ENCODE measurements at regions not wholly inside any gene's neighbourhood (a gene's known extent, or its start where the extent isn't known, plus 50 kb on each side); places are given as distances from the start of the nearest gene placed in this dataset.
A peak's percentile ranks its signal among the peaks of the same experiment; 100 is the strongest.

DNA sequence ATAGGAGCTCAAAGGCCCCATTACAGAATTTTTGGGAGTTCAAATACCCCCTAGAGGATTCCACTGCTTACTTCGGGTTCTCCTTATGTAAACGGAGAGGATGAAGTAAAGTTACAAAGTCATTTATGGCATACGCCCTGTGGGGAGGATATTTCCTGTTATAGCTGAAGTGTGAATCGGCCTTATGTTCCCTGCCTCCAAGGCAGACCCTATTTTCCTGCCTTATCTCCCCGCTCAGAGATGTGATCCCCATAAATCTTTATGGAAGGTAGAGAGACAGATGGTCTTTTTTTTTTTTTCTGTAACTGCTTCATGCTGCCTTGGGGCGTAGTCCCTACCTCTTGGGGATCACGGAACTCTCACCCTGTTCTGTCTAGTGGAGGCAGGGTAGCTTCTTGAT, 56.0 kb upstream of the DHX15 start:
- Histone ChIP-seq H3F3A (ENCODE audit: insufficient read depth, low read depth) (peaks cover 26% of the 10 kb centered on the region), H2AFZ (no peak overlapping the region), H3K4me1 (replicated peaks; ENCODE audit: insufficient read depth) (peaks cover 32% of the 10 kb centered on the region), H3K27ac (no peak overlapping the region), H3K4me2 (no peak overlapping the region), H3K79me2 (ENCODE audit: low read depth) (no peaks in the 10 kb centered on the region), H3K27me3 (ENCODE audit: insufficient read depth, low read depth) (no peaks in the 10 kb centered on the region), H3K9me2 (ENCODE audit: insufficient read depth) (no peaks in the 10 kb centered on the region), H3K9me3 (ENCODE audit: insufficient read depth, low read depth) (no peaks in the 10 kb centered on the region), H3K36me3 (ENCODE audit: low read depth) (no peaks in the 10 kb centered on the region), H4K20me1 (ENCODE audit: insufficient read depth) (no peaks in the 10 kb centered on the region), H3K4me3 (no peak overlapping the region)
- DNase-seq = no peak
- no TSS peak for BruUV-seq (replicated peaks)
- ChIA-PET CTCF (no interaction called here), POLR2A (ENCODE audit: unreplicated experiment) (no interaction called here)
- TF ChIP-seq, protein P1, sequence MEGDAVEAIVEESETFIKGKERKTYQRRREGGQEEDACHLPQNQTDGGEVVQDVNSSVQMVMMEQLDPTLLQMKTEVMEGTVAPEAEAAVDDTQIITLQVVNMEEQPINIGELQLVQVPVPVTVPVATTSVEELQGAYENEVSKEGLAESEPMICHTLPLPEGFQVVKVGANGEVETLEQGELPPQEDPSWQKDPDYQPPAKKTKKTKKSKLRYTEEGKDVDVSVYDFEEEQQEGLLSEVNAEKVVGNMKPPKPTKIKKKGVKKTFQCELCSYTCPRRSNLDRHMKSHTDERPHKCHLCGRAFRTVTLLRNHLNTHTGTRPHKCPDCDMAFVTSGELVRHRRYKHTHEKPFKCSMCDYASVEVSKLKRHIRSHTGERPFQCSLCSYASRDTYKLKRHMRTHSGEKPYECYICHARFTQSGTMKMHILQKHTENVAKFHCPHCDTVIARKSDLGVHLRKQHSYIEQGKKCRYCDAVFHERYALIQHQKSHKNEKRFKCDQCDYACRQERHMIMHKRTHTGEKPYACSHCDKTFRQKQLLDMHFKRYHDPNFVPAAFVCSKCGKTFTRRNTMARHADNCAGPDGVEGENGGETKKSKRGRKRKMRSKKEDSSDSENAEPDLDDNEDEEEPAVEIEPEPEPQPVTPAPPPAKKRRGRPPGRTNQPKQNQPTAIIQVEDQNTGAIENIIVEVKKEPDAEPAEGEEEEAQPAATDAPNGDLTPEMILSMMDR (conservative IDR thresholded peaks at IDR 0.05) = no peak
- TF ChIP-seq EZH2 (IDR thresholded peaks at IDR 0.05; ENCODE audit: low read depth) = no peak
- intact Hi-C loops (cut with micrococcal nuclease; ENCODE audit: unreplicated experiment) = loop anchor here (5.0 kb wide), 1 partner anchor 58 kb away; the partner anchor contains the start of gene DHX15

DNA sequence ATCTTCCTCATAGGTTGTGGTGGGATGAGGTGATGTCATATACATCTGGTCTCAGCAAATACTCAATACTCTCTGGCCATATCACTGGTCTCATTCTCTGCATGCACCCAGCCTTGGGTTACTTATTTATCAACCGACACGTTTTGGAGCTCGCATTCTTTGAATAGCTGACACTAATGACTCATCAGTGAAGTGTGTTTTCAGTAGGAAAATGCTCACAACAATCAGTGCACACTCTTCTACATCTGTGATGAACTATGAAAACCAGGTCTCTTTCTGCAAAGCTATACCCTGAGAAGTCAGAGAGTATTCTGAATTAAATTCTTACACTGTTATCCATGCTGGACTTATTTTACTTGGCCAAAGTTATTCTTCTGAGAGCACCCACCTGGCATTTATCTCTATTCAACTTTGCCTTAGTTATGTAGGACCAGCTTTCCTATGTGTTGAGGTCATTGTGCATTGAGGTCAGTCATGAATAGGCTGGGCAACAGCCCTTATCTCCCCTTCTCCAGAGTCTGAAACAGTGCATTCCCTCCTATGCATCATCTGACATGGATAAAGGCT, 58.7 kb upstream of the DHX15 start:
- H3K4me1 ChIP-seq (replicated peaks; ENCODE audit: insufficient read depth) = peaks cover 38% of the 10 kb centered on the region
- H3K9me2 ChIP-seq (ENCODE audit: insufficient read depth) = no peaks in the 10 kb centered on the region
- POLR2A ChIA-PET (ENCODE audit: unreplicated experiment) = interaction anchor here (1.0 kb wide), 1 partner anchor 45 kb away, joined by 11 read pairs; no protein-coding TSS in a partner anchor
- no peaks in the 10 kb centered on the region for H4K20me1 ChIP-seq (ENCODE audit: insufficient read depth)
- H3F3A ChIP-seq (ENCODE audit: insufficient read depth, low read depth) = peaks cover 26% of the 10 kb centered on the region
- BruUV-seq (replicated peaks) = no TSS peak
- H3K4me3 ChIP-seq = no peak overlapping the region; the same call in 1 of the 2 replicates
- peak; percentile 53 to 89 for DNase-seq
- intact Hi-C loops (cut with micrococcal nuclease; ENCODE audit: unreplicated experiment) = loop anchor here (1.0 to 5.0 kb wide), 2 partner anchors 45 to 61 kb away; partner anchors contain the start of gene DHX15
- TF ChIP-seq EZH2 (IDR thresholded peaks at IDR 0.05; ENCODE audit: low read depth) = no peak
- CTCF ChIA-PET = no interaction called here
- H3K27ac ChIP-seq = peak overlapping the region; percentile 65
- no peak overlapping the region for H2AFZ ChIP-seq
- no peaks in the 10 kb centered on the region for H3K79me2 ChIP-seq (ENCODE audit: low read depth)
- H3K4me2 ChIP-seq = peak overlapping the region; percentile 60
- no peaks in the 10 kb centered on the region for H3K9me3 ChIP-seq (ENCODE audit: insufficient read depth, low read depth)
- no peaks in the 10 kb centered on the region for H3K27me3 ChIP-seq (ENCODE audit: insufficient read depth, low read depth)
- H3K36me3 ChIP-seq (ENCODE audit: low read depth) = no peaks in the 10 kb centered on the region

DNA sequence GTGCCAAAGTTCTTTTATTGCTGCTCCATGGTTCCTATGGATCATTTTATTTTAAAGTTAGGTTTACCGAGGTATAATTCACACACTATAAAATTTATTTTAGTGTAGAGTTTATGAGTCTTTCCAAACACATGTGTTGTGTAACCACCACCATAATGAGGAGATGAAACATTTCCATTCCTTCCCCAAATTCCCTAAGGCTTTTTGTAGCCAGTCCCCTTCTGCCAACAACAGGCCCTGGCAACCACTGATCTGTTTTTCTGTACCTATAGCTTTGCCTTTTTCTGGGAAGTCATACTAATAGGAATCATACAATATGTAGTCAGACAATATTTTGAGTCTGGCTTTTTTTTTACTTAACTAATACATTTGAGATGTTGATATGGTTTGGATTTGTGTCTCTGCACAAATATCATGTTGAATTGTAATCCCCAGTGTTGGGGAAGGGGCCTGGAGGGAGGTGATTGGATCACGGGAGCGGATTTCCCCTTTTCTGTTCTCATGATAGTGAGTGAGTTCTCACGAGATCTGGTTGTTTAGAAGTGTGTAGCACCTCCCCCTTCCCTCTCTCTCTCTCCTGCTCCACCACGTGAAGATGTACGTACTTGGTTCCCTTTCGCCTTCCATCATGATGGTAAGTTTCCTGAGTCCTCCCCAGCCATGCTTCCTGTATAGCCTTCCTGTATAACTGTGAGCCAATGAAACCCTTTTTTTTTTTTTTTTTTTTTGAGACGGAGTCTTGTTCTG, 59.6 kb upstream of the DHX15 start:
- Histone ChIP-seq H3K27me3 (ENCODE audit: insufficient read depth, low read depth) (no peaks in the 10 kb centered on the region), H2AFZ (no peak overlapping the region), H3K9me2 (ENCODE audit: insufficient read depth) (no peaks in the 10 kb centered on the region), H3F3A (ENCODE audit: insufficient read depth, low read depth) (peaks cover 26% of the 10 kb centered on the region), H3K9me3 (ENCODE audit: insufficient read depth, low read depth) (no peaks in the 10 kb centered on the region), H3K4me1 (replicated peaks; ENCODE audit: insufficient read depth) (peaks cover 38% of the 10 kb centered on the region), H3K79me2 (ENCODE audit: low read depth) (no peaks in the 10 kb centered on the region), H3K36me3 (ENCODE audit: low read depth) (no peaks in the 10 kb centered on the region), H3K4me2 (peak overlapping the region; percentile 60), H3K4me3 (no peak overlapping the region), H4K20me1 (ENCODE audit: insufficient read depth) (no peaks in the 10 kb centered on the region), H3K27ac (peak overlapping the region; percentile 65)
- no peak for TF ChIP-seq EZH2 (IDR thresholded peaks at IDR 0.05; ENCODE audit: low read depth)
- TF ChIP-seq, protein P1 (conservative IDR thresholded peaks at IDR 0.05) = no peak
- no TSS peak for BruUV-seq (replicated peaks)
- no peak for DNase-seq
- intact Hi-C loops (cut with micrococcal nuclease; ENCODE audit: unreplicated experiment) = loop anchor here (1.0 to 5.0 kb wide), 2 partner anchors 46 to 62 kb away; partner anchors contain the start of gene DHX15
- CTCF ChIA-PET = no interaction called here
- POLR2A ChIA-PET (ENCODE audit: unreplicated experiment) = no interaction called here
